HCT116 (cell line): ENCODE measurements at regions not wholly inside any gene's neighbourhood (a gene's known extent, or its start where the extent isn't known, plus 50 kb on each side); places are given as distances from the start of the nearest gene placed in this dataset.

Experiments
- ATAC-seq: fragments of 200-7000 bp; cut with Tn5 transposase; 2 replicates; pipeline ENCODE4 v1.9.1; 2020; ENCODE audit warnings: mild to moderate bottlenecking, moderate library complexity
- BruUV-seq: library from RNA; stranded (reverse); fragments of 400-500 nt; replicated peaks from 2 replicates; lab custom pipeline; 2021; lab: Mats Ljungman, UMichigan
- CTCF ChIA-PET: fragments of 300-600 bp; sonication (Branson Sonifier 250); formaldehyde crosslinking; loops from one replicate; lab custom pipeline; 2021; ENCODE audit warnings: antibody characterized with exemption; lab: Charles Lee
- POLR2A ChIA-PET: fragments of 300-600, 350-600 bp; sonication (Branson Sonifier 250); formaldehyde crosslinking; loops from one replicate; lab custom pipeline; 2021; ENCODE audit warnings: antibody characterized with exemption; lab: Charles Lee
- RAD21 ChIA-PET, 2 experiments: fragments of 300-600 bp; sonication (Branson Sonifier 250); formaldehyde crosslinking; loops; one replicate each; lab custom pipeline; 2023; ENCODE audit warnings: low total read pairs in 2 of 2; ENCODE audit not compliant: uncharacterized antibody in 2 of 2, unreplicated experiment in 2 of 2, low non-redundant PET in 1 of 2; lab: Charles Lee
- DNase-seq: peaks from one replicate; pipeline ENCODE4 v3.0.0-alpha.2; 2010; ENCODE audit warnings: low read depth, low spot score
- H2AFZ ChIP-seq: fragments of 200-600 bp; shearing (Covaris generic), sonication (generic); 2 replicates; pipeline ENCODE4 v1.6.1; 2017; ENCODE audit warnings: low read depth, mixed run types, mixed read lengths, antibody characterized with exemption, low read length; ENCODE audit not compliant: poor library complexity, severe bottlenecking
- H3K27ac ChIP-seq: 2 replicates; pipeline ENCODE4 v1.5.1; 2012; ENCODE audit warnings: low read depth, low read length
- H3K27me3 ChIP-seq: fragments of 200-600 bp; sonication (generic); 2 replicates; pipeline ENCODE4 v1.6.1; 2016; ENCODE audit warnings: mixed run types, low read length, mixed read lengths; ENCODE audit not compliant: insufficient read depth
- H3K36me3 ChIP-seq, 2 experiments: fragments of 200-500 bp in 1 of 2; fragments of 200-600 bp in 1 of 2; sonication (Bioruptor generic) in 1 of 2; sonication (generic) in 1 of 2; 2 replicates each; pipeline versions ENCODE4 v1.5.1 to v1.6.1; 2014 to 2016; ENCODE audit warnings: low read length in 2 of 2, inconsistent platforms in 1 of 2, mixed read lengths in 1 of 2, mixed run types in 1 of 2; ENCODE audit not compliant: insufficient read depth in 2 of 2, control insufficient read depth in 1 of 2
- H3K4me1 ChIP-seq, 2 experiments: fragments of 200-600 bp in 1 of 2; sonication (generic) in 1 of 2; 2 replicates each; pipeline versions ENCODE4 v1.5.1 to v1.6.1; 2012 to 2017; ENCODE audit warnings: low read length in 2 of 2, inconsistent platforms in 1 of 2, mild to moderate bottlenecking in 1 of 2, mixed read lengths in 1 of 2, mixed run types in 1 of 2, moderate library complexity in 1 of 2; ENCODE audit not compliant: insufficient read depth in 2 of 2, control insufficient read depth in 1 of 2
- H3K4me2 ChIP-seq: fragments of 200-600 bp; sonication (generic); 2 replicates; pipeline ENCODE4 v1.6.1; 2017; ENCODE audit warnings: mixed run types, low read length, mixed read lengths
- H3K4me3 ChIP-seq, 2 experiments: fragments of 200-600 bp in 1 of 2; sonication (generic) in 1 of 2; replicated peaks in 1 of 2; 2 replicates each; pipeline ENCODE4 v1.5.1; 2011 to 2016; ENCODE audit warnings: low read length in 2 of 2, control low read depth in 1 of 2, low read depth in 1 of 2, mild to moderate bottlenecking in 1 of 2, mixed read lengths in 1 of 2, mixed run types in 1 of 2
- H3K79me2 ChIP-seq: fragments of 200-600 bp; sonication (generic); 2 replicates; pipeline ENCODE4 v1.6.1; 2017; ENCODE audit warnings: mild to moderate bottlenecking, mixed run types, low read length, moderate library complexity, mixed read lengths; ENCODE audit not compliant: insufficient read depth
- H3K9ac ChIP-seq: fragments of 200-600 bp; sonication (generic); 2 replicates; pipeline ENCODE4 v1.6.1; 2016; ENCODE audit warnings: low read length, mixed read lengths
- H3K9me2 ChIP-seq: fragments of 200-600 bp; sonication (generic), shearing (Covaris generic); 2 replicates; pipeline ENCODE4 v1.6.1; 2017; ENCODE audit warnings: mixed run types, mild to moderate bottlenecking, moderate library complexity; ENCODE audit not compliant: insufficient read depth
- H3K9me3 ChIP-seq, 2 experiments: fragments of 200-500 bp in 1 of 2; fragments of 200-600 bp in 1 of 2; sonication (Bioruptor generic) in 1 of 2; sonication (generic) in 1 of 2; 2 replicates each; pipeline ENCODE4 v1.6.1; 2014 to 2017; ENCODE audit warnings: low read length in 2 of 2, mixed read lengths in 2 of 2, inconsistent platforms in 1 of 2, low read depth in 1 of 2, mild to moderate bottlenecking in 1 of 2, mixed run types in 1 of 2, moderate library complexity in 1 of 2; ENCODE audit not compliant: control insufficient read depth in 1 of 2, insufficient read depth in 1 of 2
- H4K20me1 ChIP-seq: fragments of 200-600 bp; sonication (generic), shearing (Covaris generic); 2 replicates; pipeline ENCODE4 v1.6.1; 2017; ENCODE audit warnings: mixed run types, mild to moderate bottlenecking, moderate library complexity; ENCODE audit not compliant: insufficient read depth
- ATF3 ChIP-seq: IDR thresholded peaks from 2 replicates; pipeline ENCODE4 v1.6.1; 2012
- ELF1 ChIP-seq: IDR thresholded peaks from 2 replicates; pipeline ENCODE4 v1.6.1; 2012; ENCODE audit warnings: low read depth, borderline replicate concordance
- EZH2 ChIP-seq: fragments of 200-600 bp; sonication (generic); IDR thresholded peaks from 2 replicates; pipeline ENCODE4 v1.6.1; 2017; ENCODE audit warnings: antibody characterized with exemption, mixed run types
- JUND ChIP-seq: IDR thresholded peaks from 2 replicates; pipeline ENCODE4 v1.6.1; 2012
- MAX ChIP-seq: IDR thresholded peaks from 2 replicates; pipeline ENCODE4 v1.6.1; 2012
- POLR2AphosphoS5 ChIP-seq: IDR thresholded peaks from 2 replicates; pipeline ENCODE4 v1.6.1; 2011; ENCODE audit warnings: mild to moderate bottlenecking, low read depth, low read length, moderate library complexity
- ZBTB33 ChIP-seq: IDR thresholded peaks from 2 replicates; pipeline ENCODE4 v1.6.1; 2011; ENCODE audit warnings: mild to moderate bottlenecking, low read length, moderate library complexity; ENCODE audit not compliant: insufficient replicate concordance; ENCODE audit errors: extremely low read depth
- ZNF274 ChIP-seq: fragments of 200-500 bp; sonication (Bioruptor generic); IDR thresholded peaks from 2 replicates; pipeline ENCODE4 v1.6.1; 2014; ENCODE audit warnings: mild to moderate bottlenecking, low read depth, low read length, inconsistent platforms
- intact Hi-C: fragments of 100-400 bp; cut with micrococcal nuclease; formaldehyde crosslinking; loops from 2 replicates; pipeline ENCODE4 v1.10.0; 2022
- TF ChIP-seq, protein P1 (sequence below): IDR thresholded peaks from 2 replicates; pipeline ENCODE4 v1.6.1; 2012; ENCODE audit warnings: low read depth

DNA sequence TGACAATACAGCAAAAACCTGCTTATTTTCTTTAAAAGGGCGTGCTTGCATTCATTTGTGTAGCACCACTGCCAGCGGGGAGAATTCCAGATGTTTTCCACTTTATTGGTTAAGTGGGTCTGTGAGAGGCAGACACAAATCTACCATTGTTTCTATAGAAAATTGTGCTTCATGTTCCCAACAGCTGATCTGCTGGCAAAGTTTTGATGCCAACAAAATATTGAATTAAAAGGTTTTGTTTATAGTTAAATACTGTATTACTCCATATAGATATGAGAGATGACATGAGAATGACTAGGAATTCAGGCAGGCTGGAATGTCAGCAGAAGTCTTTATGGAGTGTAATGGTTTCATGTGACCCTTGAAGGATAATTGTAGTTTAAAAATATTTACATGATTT is 182.7 kb downstream of the MC4R start (continued):
- no peak for TF ChIP-seq ELF1
- TF ChIP-seq, all 23 proteins: peak for 0

DNA sequence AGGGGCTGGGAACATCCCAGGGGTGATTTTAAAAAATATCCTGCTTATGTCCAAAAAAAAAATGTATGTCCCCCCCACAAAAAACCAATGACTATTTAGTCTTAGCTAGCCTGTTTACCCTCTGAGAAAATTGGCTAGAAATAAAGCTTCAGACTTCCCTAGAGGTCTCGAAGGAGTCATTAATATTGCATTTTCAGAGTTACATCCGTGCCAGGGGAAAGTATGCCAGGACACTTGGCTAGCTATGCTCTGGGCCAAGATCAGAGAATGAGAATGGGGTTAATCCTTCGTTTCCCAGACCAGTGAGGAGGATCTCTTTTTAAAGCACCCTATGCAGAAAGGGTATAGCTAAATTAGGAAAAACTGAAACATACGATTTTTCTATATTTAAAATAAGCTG is 183.6 kb downstream of the MC4R start:
- no peak for DNase-seq
- ChIA-PET POLR2A (no interaction called here), CTCF (no interaction called here), RAD21 (no interaction called here)
- H3K27me3 ChIP-seq, result no peaks in the 10 kb centered on the region
- no peaks in the 10 kb centered on the region for H3K9me2 ChIP-seq
- no peaks in the 10 kb centered on the region for H3K9me3 ChIP-seq
- H3K79me2 ChIP-seq, result no peaks in the 10 kb centered on the region
- no peak overlapping the region for H3K4me3 ChIP-seq
- no peak overlapping the region for H3K4me2 ChIP-seq
- no peak for TF ChIP-seq MAX
- TF ChIP-seq, protein P1, sequence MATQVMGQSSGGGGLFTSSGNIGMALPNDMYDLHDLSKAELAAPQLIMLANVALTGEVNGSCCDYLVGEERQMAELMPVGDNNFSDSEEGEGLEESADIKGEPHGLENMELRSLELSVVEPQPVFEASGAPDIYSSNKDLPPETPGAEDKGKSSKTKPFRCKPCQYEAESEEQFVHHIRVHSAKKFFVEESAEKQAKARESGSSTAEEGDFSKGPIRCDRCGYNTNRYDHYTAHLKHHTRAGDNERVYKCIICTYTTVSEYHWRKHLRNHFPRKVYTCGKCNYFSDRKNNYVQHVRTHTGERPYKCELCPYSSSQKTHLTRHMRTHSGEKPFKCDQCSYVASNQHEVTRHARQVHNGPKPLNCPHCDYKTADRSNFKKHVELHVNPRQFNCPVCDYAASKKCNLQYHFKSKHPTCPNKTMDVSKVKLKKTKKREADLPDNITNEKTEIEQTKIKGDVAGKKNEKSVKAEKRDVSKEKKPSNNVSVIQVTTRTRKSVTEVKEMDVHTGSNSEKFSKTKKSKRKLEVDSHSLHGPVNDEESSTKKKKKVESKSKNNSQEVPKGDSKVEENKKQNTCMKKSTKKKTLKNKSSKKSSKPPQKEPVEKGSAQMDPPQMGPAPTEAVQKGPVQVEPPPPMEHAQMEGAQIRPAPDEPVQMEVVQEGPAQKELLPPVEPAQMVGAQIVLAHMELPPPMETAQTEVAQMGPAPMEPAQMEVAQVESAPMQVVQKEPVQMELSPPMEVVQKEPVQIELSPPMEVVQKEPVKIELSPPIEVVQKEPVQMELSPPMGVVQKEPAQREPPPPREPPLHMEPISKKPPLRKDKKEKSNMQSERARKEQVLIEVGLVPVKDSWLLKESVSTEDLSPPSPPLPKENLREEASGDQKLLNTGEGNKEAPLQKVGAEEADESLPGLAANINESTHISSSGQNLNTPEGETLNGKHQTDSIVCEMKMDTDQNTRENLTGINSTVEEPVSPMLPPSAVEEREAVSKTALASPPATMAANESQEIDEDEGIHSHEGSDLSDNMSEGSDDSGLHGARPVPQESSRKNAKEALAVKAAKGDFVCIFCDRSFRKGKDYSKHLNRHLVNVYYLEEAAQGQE, result no peak
- TF ChIP-seq ATF3, result no peak
- TF ChIP-seq ELF1, result no peak
- no peak for TF ChIP-seq ZBTB33
- no peak for TF ChIP-seq JUND
- TF ChIP-seq ZNF274, result no peak
- no peak for TF ChIP-seq POLR2AphosphoS5
- TF ChIP-seq EZH2, result no peak
- no peak overlapping the region for H3K27ac ChIP-seq
- H3K36me3 ChIP-seq, result no peaks in the 10 kb centered on the region
- no peak for ATAC-seq
- H3K4me1 ChIP-seq, result no peaks in the 10 kb centered on the region
- BruUV-seq, result no TSS peak
- intact Hi-C loops, result no loop called here
- H4K20me1 ChIP-seq, result no peaks in the 10 kb centered on the region
- no peak overlapping the region for H2AFZ ChIP-seq
- no peak overlapping the region for H3K9ac ChIP-seq
